ENCODE measurements at regions not wholly inside any gene's neighbourhood (a gene's known extent, or its start where the extent isn't known, plus 50 kb on each side); places are given as distances from the start of the nearest gene placed in this dataset.

DNA sequence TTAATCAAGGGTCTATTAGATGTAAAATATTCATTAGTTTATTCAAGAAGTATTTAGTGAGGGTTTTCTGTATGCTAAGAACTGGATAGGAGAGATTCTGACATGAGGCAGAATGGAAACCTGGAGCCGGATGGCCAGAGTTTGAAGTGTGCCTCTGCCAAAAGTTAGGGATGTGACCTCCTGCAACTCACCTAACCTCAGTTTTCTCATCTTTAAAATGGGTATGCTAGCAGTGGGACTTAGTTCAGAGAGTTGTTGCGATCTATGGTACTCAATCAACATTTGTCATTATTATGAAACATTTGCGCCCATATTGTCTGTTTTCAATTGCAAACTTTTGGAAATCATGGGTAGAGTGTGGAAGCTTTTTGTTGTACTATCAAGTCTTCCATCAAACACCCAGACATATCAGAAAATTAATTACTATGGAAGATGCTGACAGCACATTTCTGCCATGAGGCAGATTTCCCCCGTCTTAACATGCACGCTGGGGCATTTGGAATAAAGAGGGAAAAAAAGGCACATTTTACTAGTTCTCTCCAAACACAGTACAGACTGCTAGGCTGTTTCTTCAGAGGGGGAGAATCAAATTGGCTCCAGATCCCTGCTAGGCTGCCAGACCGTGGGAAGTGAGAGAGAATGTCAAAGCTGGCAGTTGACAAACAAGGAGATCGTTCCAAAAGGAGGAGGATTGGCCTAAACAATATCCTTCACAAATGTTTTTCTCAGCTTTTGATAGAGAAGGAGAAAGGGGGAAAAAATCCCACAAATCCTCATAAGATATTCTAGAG, 205.3 kb upstream of the TSHZ2 start:
- no peak for TF ChIP-seq POLR2AphosphoS5 (IDR thresholded peaks at IDR 0.05; ENCODE audit: low read depth, low read length)
- no peak for TF ChIP-seq POU2F2 (IDR thresholded peaks at IDR 0.05; ENCODE audit: low read depth, low read length)
- no peak for TF ChIP-seq POLR2A (IDR thresholded peaks at IDR 0.05; ENCODE audit: low read depth, low read length)
- TF ChIP-seq SPI1 (IDR thresholded peaks at IDR 0.05; ENCODE audit: low read depth, low read length): no peak
